ENCODE measurements at regions not wholly inside any gene's neighbourhood (a gene's known extent, or its start where the extent isn't known, plus 50 kb on each side); places are given as distances from the start of the nearest gene placed in this dataset.

DNA sequence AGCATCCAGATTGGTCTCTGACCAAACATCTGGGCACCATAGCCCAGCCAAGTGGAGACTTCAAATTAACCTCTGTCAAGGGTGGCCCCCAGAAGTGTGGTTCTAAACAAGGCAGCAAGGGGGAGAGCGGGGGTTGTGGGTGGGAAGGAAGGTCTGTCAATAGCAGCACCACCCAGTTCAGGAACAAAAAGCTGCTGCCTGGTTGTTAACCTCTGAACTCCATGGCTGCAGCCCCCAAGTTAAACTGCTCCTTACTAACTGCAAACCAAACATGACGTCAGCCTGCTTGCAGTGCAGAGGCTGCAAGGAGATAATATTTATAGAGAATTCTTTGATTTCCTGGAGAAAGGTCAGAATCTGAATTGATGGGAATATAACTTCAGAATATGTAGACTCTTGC is 76.5 kb downstream of the ARL4C start:
- TF ChIP-seq POLR2A (IDR thresholded peaks at IDR 0.05) (no peak), POLR2AphosphoS5 (IDR thresholded peaks at IDR 0.05) (no peak)
- TF ChIP-seq, protein P1, sequence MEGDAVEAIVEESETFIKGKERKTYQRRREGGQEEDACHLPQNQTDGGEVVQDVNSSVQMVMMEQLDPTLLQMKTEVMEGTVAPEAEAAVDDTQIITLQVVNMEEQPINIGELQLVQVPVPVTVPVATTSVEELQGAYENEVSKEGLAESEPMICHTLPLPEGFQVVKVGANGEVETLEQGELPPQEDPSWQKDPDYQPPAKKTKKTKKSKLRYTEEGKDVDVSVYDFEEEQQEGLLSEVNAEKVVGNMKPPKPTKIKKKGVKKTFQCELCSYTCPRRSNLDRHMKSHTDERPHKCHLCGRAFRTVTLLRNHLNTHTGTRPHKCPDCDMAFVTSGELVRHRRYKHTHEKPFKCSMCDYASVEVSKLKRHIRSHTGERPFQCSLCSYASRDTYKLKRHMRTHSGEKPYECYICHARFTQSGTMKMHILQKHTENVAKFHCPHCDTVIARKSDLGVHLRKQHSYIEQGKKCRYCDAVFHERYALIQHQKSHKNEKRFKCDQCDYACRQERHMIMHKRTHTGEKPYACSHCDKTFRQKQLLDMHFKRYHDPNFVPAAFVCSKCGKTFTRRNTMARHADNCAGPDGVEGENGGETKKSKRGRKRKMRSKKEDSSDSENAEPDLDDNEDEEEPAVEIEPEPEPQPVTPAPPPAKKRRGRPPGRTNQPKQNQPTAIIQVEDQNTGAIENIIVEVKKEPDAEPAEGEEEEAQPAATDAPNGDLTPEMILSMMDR (IDR thresholded peaks at IDR 0.05): no peak

Data from prostate gland (tissue), 2 donors.